HCT116 (cell line): ENCODE measurements at regions not wholly inside any gene's neighbourhood (a gene's known extent, or its start where the extent isn't known, plus 50 kb on each side); places are given as distances from the start of the nearest gene placed in this dataset.

Source experiments
- ATAC-seq: fragments of 200-7000 bp; cut with Tn5 transposase; 2 replicates; pipeline ENCODE4 v1.9.1; 2020; ENCODE audit warnings: mild to moderate bottlenecking, moderate library complexity
- BruUV-seq: library from RNA; stranded (reverse); fragments of 400-500 nt; replicated peaks from 2 replicates; lab custom pipeline; 2021; lab: Mats Ljungman, UMichigan
- CTCF ChIA-PET: fragments of 300-600 bp; sonication (Branson Sonifier 250); formaldehyde crosslinking; loops from one replicate; lab custom pipeline; 2021; ENCODE audit warnings: antibody characterized with exemption; lab: Charles Lee
- POLR2A ChIA-PET: fragments of 300-600, 350-600 bp; sonication (Branson Sonifier 250); formaldehyde crosslinking; loops from one replicate; lab custom pipeline; 2021; ENCODE audit warnings: antibody characterized with exemption; lab: Charles Lee
- RAD21 ChIA-PET, 2 experiments: fragments of 300-600 bp; sonication (Branson Sonifier 250); formaldehyde crosslinking; loops; one replicate each; lab custom pipeline; 2023; ENCODE audit warnings: low total read pairs in 2 of 2; ENCODE audit not compliant: uncharacterized antibody in 2 of 2, unreplicated experiment in 2 of 2, low non-redundant PET in 1 of 2; lab: Charles Lee
- DNase-seq: peaks from one replicate; pipeline ENCODE4 v3.0.0-alpha.2; 2010; ENCODE audit warnings: low read depth, low spot score
- H2AFZ ChIP-seq: fragments of 200-600 bp; shearing (Covaris generic), sonication (generic); 2 replicates; pipeline ENCODE4 v1.6.1; 2017; ENCODE audit warnings: low read depth, mixed run types, mixed read lengths, antibody characterized with exemption, low read length; ENCODE audit not compliant: poor library complexity, severe bottlenecking
- H3K27ac ChIP-seq: 2 replicates; pipeline ENCODE4 v1.5.1; 2012; ENCODE audit warnings: low read depth, low read length
- H3K27me3 ChIP-seq: fragments of 200-600 bp; sonication (generic); 2 replicates; pipeline ENCODE4 v1.6.1; 2016; ENCODE audit warnings: mixed run types, low read length, mixed read lengths; ENCODE audit not compliant: insufficient read depth
- H3K36me3 ChIP-seq, 2 experiments: fragments of 200-500 bp in 1 of 2; fragments of 200-600 bp in 1 of 2; sonication (Bioruptor generic) in 1 of 2; sonication (generic) in 1 of 2; 2 replicates each; pipeline versions ENCODE4 v1.5.1 to v1.6.1; 2014 to 2016; ENCODE audit warnings: low read length in 2 of 2, inconsistent platforms in 1 of 2, mixed read lengths in 1 of 2, mixed run types in 1 of 2; ENCODE audit not compliant: insufficient read depth in 2 of 2, control insufficient read depth in 1 of 2
- H3K4me1 ChIP-seq, 2 experiments: fragments of 200-600 bp in 1 of 2; sonication (generic) in 1 of 2; 2 replicates each; pipeline versions ENCODE4 v1.5.1 to v1.6.1; 2012 to 2017; ENCODE audit warnings: low read length in 2 of 2, inconsistent platforms in 1 of 2, mild to moderate bottlenecking in 1 of 2, mixed read lengths in 1 of 2, mixed run types in 1 of 2, moderate library complexity in 1 of 2; ENCODE audit not compliant: insufficient read depth in 2 of 2, control insufficient read depth in 1 of 2
- H3K4me2 ChIP-seq: fragments of 200-600 bp; sonication (generic); 2 replicates; pipeline ENCODE4 v1.6.1; 2017; ENCODE audit warnings: mixed run types, low read length, mixed read lengths
- H3K4me3 ChIP-seq, 2 experiments: fragments of 200-600 bp in 1 of 2; sonication (generic) in 1 of 2; replicated peaks in 1 of 2; 2 replicates each; pipeline ENCODE4 v1.5.1; 2011 to 2016; ENCODE audit warnings: low read length in 2 of 2, control low read depth in 1 of 2, low read depth in 1 of 2, mild to moderate bottlenecking in 1 of 2, mixed read lengths in 1 of 2, mixed run types in 1 of 2
- H3K79me2 ChIP-seq: fragments of 200-600 bp; sonication (generic); 2 replicates; pipeline ENCODE4 v1.6.1; 2017; ENCODE audit warnings: mild to moderate bottlenecking, mixed run types, low read length, moderate library complexity, mixed read lengths; ENCODE audit not compliant: insufficient read depth
- H3K9ac ChIP-seq: fragments of 200-600 bp; sonication (generic); 2 replicates; pipeline ENCODE4 v1.6.1; 2016; ENCODE audit warnings: low read length, mixed read lengths
- H3K9me2 ChIP-seq: fragments of 200-600 bp; sonication (generic), shearing (Covaris generic); 2 replicates; pipeline ENCODE4 v1.6.1; 2017; ENCODE audit warnings: mixed run types, mild to moderate bottlenecking, moderate library complexity; ENCODE audit not compliant: insufficient read depth
- H3K9me3 ChIP-seq, 2 experiments: fragments of 200-500 bp in 1 of 2; fragments of 200-600 bp in 1 of 2; sonication (Bioruptor generic) in 1 of 2; sonication (generic) in 1 of 2; 2 replicates each; pipeline ENCODE4 v1.6.1; 2014 to 2017; ENCODE audit warnings: low read length in 2 of 2, mixed read lengths in 2 of 2, inconsistent platforms in 1 of 2, low read depth in 1 of 2, mild to moderate bottlenecking in 1 of 2, mixed run types in 1 of 2, moderate library complexity in 1 of 2; ENCODE audit not compliant: control insufficient read depth in 1 of 2, insufficient read depth in 1 of 2
- H4K20me1 ChIP-seq: fragments of 200-600 bp; sonication (generic), shearing (Covaris generic); 2 replicates; pipeline ENCODE4 v1.6.1; 2017; ENCODE audit warnings: mixed run types, mild to moderate bottlenecking, moderate library complexity; ENCODE audit not compliant: insufficient read depth
- EGR1 ChIP-seq: IDR thresholded peaks from 2 replicates; pipeline ENCODE4 v1.6.1; 2012; ENCODE audit warnings: low read depth
- ELF1 ChIP-seq: IDR thresholded peaks from 2 replicates; pipeline ENCODE4 v1.6.1; 2012; ENCODE audit warnings: low read depth, borderline replicate concordance
- EZH2phosphoT487 ChIP-seq: fragments of 200-600 bp; IDR thresholded peaks from 2 replicates; pipeline ENCODE4 v1.6.1; 2018; ENCODE audit warnings: antibody characterized with exemption, borderline replicate concordance
- RAD21 ChIP-seq: IDR thresholded peaks from 2 replicates; pipeline ENCODE4 v1.6.1; 2012; ENCODE audit warnings: low read depth, mild to moderate bottlenecking
- SP1 ChIP-seq: IDR thresholded peaks from 2 replicates; pipeline ENCODE4 v1.6.1; 2012; ENCODE audit warnings: low read depth
- SRF ChIP-seq: IDR thresholded peaks from 2 replicates; pipeline ENCODE4 v1.6.1; 2012; ENCODE audit warnings: low read depth
- YY1 ChIP-seq: IDR thresholded peaks from 2 replicates; pipeline ENCODE4 v1.6.1; 2011; ENCODE audit warnings: low read length, low read depth, moderate library complexity, mild to moderate bottlenecking; ENCODE audit not compliant: insufficient replicate concordance; ENCODE audit errors: extremely low read depth
- intact Hi-C: fragments of 100-400 bp; cut with micrococcal nuclease; formaldehyde crosslinking; loops from 2 replicates; pipeline ENCODE4 v1.10.0; 2022
- TF ChIP-seq, protein P1 (sequence below): IDR thresholded peaks from 2 replicates; pipeline ENCODE4 v1.6.1; 2012
- TF ChIP-seq, protein P2 (sequence below): IDR thresholded peaks from 2 replicates; pipeline ENCODE4 v1.6.1; 2011; ENCODE audit warnings: mild to moderate bottlenecking, low read length, moderate library complexity; ENCODE audit not compliant: insufficient replicate concordance; ENCODE audit errors: extremely low read depth

DNA sequence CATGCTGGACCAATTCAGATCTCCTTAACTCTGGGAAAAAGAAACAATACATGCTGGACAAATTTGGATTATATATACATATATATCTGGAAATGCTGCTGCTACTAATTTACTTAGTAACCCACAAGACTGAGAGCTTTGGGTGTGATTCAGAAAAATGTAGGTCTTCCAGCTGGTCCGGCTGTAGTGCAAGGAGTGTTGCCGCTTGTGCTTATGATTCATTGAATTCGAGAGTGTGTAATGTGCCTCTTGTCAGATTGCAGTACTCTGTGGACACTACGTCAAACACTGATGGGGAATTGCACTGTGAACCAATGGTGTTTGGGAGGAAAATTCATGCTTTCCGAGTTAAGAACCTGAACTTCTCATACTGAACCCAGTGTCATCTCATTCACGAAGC, 1155.5 kb downstream of the EPHA7 start:
- no peaks in the 10 kb centered on the region for H3K4me1 ChIP-seq
- no peaks in the 10 kb centered on the region for H3K9me2 ChIP-seq
- ATAC-seq: no peak
- intact Hi-C loops: no loop called here
- no peak overlapping the region for H2AFZ ChIP-seq
- no peak overlapping the region for H3K4me3 ChIP-seq
- ChIA-PET POLR2A (no interaction called here), CTCF (no interaction called here), RAD21 (no interaction called here)
- no peak overlapping the region for H3K4me2 ChIP-seq
- H3K79me2 ChIP-seq: no peaks in the 10 kb centered on the region
- DNase-seq: no peak
- no peaks in the 10 kb centered on the region for H3K36me3 ChIP-seq
- no TSS peak for BruUV-seq
- H3K9ac ChIP-seq: no peak overlapping the region
- TF ChIP-seq, protein P1, sequence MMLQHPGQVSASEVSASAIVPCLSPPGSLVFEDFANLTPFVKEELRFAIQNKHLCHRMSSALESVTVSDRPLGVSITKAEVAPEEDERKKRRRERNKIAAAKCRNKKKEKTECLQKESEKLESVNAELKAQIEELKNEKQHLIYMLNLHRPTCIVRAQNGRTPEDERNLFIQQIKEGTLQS: no peak
- TF ChIP-seq SRF (no peak), RAD21 (no peak), YY1 (no peak), EZH2phosphoT487 (no peak), SP1 (no peak), EGR1 (no peak), ELF1 (no peak)
- TF ChIP-seq, protein P2, sequence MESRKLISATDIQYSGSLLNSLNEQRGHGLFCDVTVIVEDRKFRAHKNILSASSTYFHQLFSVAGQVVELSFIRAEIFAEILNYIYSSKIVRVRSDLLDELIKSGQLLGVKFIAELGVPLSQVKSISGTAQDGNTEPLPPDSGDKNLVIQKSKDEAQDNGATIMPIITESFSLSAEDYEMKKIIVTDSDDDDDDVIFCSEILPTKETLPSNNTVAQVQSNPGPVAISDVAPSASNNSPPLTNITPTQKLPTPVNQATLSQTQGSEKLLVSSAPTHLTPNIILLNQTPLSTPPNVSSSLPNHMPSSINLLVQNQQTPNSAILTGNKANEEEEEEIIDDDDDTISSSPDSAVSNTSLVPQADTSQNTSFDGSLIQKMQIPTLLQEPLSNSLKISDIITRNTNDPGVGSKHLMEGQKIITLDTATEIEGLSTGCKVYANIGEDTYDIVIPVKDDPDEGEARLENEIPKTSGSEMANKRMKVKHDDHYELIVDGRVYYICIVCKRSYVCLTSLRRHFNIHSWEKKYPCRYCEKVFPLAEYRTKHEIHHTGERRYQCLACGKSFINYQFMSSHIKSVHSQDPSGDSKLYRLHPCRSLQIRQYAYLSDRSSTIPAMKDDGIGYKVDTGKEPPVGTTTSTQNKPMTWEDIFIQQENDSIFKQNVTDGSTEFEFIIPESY: no peak
- H3K9me3 ChIP-seq: peaks cover 5 to 11% of the 10 kb centered on the region in 2 experiments; a peak in 2 of 4 replicates
- no peaks in the 10 kb centered on the region for H4K20me1 ChIP-seq
- no peaks in the 10 kb centered on the region for H3K27me3 ChIP-seq
- no peak overlapping the region for H3K27ac ChIP-seq
